Astrocyte (in vitro differentiated cells and primary cell): ENCODE measurements at regions not wholly inside any gene's neighbourhood (a gene's known extent, or its start where the extent isn't known, plus 50 kb on each side); places are given as distances from the start of the nearest gene placed in this dataset.

Experiments
- DNase-seq: peaks from one replicate; pipeline ENCODE4 v3.0.0-alpha.2; 2010; ENCODE audit warnings: low read depth
- FAIRE-seq: peaks from 2 replicates; lab custom pipeline; 2011; peaks lifted over from hg19 to GRCh38; lab: Jason Lieb, UNC
- H2AFZ ChIP-seq: 2 replicates; pipeline ENCODE4 v1.6.0; 2012; ENCODE audit warnings: low read depth, low read length, inconsistent platforms
- H3K27ac ChIP-seq: 2 replicates; pipeline ENCODE4 v1.5.1; 2011; ENCODE audit warnings: low read depth, low read length, inconsistent platforms
- H3K27me3 ChIP-seq: 2 replicates; pipeline ENCODE4 v1.6.0; 2011; ENCODE audit warnings: low read length, inconsistent platforms; ENCODE audit not compliant: insufficient read depth
- H3K36me3 ChIP-seq: 2 replicates; pipeline ENCODE4 v1.5.1; 2011; ENCODE audit warnings: low read length, inconsistent platforms; ENCODE audit not compliant: insufficient read depth
- H3K4me1 ChIP-seq: 2 replicates; pipeline ENCODE4 v1.5.1; 2011; ENCODE audit warnings: low read length, inconsistent platforms; ENCODE audit not compliant: insufficient read depth
- H3K4me2 ChIP-seq: 2 replicates; pipeline ENCODE4 v1.6.0; 2012; ENCODE audit warnings: low read length, inconsistent platforms
- H3K4me3 ChIP-seq: 2 replicates; pipeline ENCODE4 v1.5.1; 2011; ENCODE audit warnings: low read depth, mild to moderate bottlenecking, low read length, inconsistent platforms; ENCODE audit not compliant: insufficient read depth
- H3K79me2 ChIP-seq: 2 replicates; pipeline ENCODE4 v1.6.0; 2012; ENCODE audit warnings: mild to moderate bottlenecking, low read length, inconsistent platforms; ENCODE audit not compliant: insufficient read depth
- H3K9ac ChIP-seq: 2 replicates; pipeline ENCODE4 v1.6.0; 2012; ENCODE audit warnings: mild to moderate bottlenecking, low read length, inconsistent platforms
- H3K9me3 ChIP-seq: 2 replicates; pipeline ENCODE4 v1.5.1; 2012; ENCODE audit warnings: low read depth, mild to moderate bottlenecking, low read length, inconsistent platforms; ENCODE audit not compliant: insufficient read depth
- H4K20me1 ChIP-seq: 2 replicates; pipeline ENCODE4 v1.6.0; 2012; ENCODE audit warnings: low read length, inconsistent platforms; ENCODE audit not compliant: insufficient read depth
- H3K27ac Mint-ChIP-seq: one replicate; pipeline ENCODE4 v1.8.0; 2021; ENCODE audit warnings: mild to moderate bottlenecking, mixed read lengths; ENCODE audit not compliant: unreplicated experiment
- H3K27me3 Mint-ChIP-seq: one replicate; pipeline ENCODE4 v1.8.0; 2021; ENCODE audit warnings: low read depth, mixed read lengths; ENCODE audit not compliant: unreplicated experiment
- H3K36me3 Mint-ChIP-seq: one replicate; pipeline ENCODE4 v1.8.0; 2021; ENCODE audit warnings: low read depth, mixed read lengths; ENCODE audit not compliant: unreplicated experiment
- H3K4me1 Mint-ChIP-seq: one replicate; pipeline ENCODE4 v1.8.0; 2021; ENCODE audit warnings: low read depth, mixed read lengths; ENCODE audit not compliant: unreplicated experiment
- H3K4me3 Mint-ChIP-seq: one replicate; pipeline ENCODE4 v1.8.0; 2021; ENCODE audit warnings: mild to moderate bottlenecking, moderate library complexity, mixed read lengths; ENCODE audit not compliant: unreplicated experiment
- H3K9me3 Mint-ChIP-seq: one replicate; pipeline ENCODE4 v1.8.0; 2021; ENCODE audit warnings: mild to moderate bottlenecking, mixed read lengths; ENCODE audit not compliant: unreplicated experiment
- CTCF ChIP-seq: IDR thresholded peaks from 2 replicates; pipeline ENCODE4 v1.5.1; 2011; ENCODE audit warnings: low read depth, mild to moderate bottlenecking, inconsistent platforms, low read length, moderate library complexity; ENCODE audit not compliant: insufficient read depth
- EZH2 ChIP-seq: IDR thresholded peaks from 2 replicates; pipeline ENCODE4 v1.6.1; 2012; ENCODE audit warnings: mild to moderate bottlenecking, low read length, inconsistent platforms; ENCODE audit not compliant: insufficient read depth

DNA sequence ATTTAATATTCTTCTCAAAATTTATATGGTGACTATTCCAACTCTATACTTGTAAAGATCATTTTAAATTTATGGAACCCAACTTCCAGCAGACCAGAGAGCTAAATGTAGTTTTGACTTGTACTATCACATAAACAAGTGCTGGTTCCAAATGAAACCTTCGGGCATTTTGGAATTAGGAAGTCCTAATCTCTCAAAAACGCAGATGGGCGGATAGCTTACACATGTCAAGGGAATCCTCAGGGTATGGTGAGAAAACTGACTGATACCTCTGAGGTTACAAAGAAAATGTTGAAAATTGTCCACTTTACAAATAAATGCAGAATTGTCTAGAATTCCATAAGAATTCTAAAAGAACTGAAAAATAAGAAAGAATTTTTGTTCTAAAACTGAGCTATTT, 224.1 kb downstream of the SS18 start:
- no peaks in the 10 kb centered on the region for H3K9me3 ChIP-seq
- no peak for TF ChIP-seq EZH2
- no peak for TF ChIP-seq CTCF
- no peak for DNase-seq
- H2AFZ ChIP-seq = no peak overlapping the region
- no peaks in the 10 kb centered on the region for H3K27me3 ChIP-seq
- H3K27ac ChIP-seq = no peak overlapping the region
- no peak overlapping the region for H3K27ac Mint-ChIP-seq
- H3K4me1 Mint-ChIP-seq = no peaks in the 10 kb centered on the region
- no peak overlapping the region for H3K4me2 ChIP-seq
- no peaks in the 10 kb centered on the region for H3K36me3 Mint-ChIP-seq
- H3K4me3 ChIP-seq = no peak overlapping the region
- H3K9ac ChIP-seq = no peak overlapping the region
- H3K4me1 ChIP-seq = no peaks in the 10 kb centered on the region
- H3K79me2 ChIP-seq = no peaks in the 10 kb centered on the region
- H3K9me3 Mint-ChIP-seq = peaks cover 4% of the 10 kb centered on the region
- H3K27me3 Mint-ChIP-seq = peaks cover 11% of the 10 kb centered on the region
- no peaks in the 10 kb centered on the region for H4K20me1 ChIP-seq
- FAIRE-seq = no peak
- no peaks in the 10 kb centered on the region for H3K36me3 ChIP-seq
- no peak overlapping the region for H3K4me3 Mint-ChIP-seq

DNA sequence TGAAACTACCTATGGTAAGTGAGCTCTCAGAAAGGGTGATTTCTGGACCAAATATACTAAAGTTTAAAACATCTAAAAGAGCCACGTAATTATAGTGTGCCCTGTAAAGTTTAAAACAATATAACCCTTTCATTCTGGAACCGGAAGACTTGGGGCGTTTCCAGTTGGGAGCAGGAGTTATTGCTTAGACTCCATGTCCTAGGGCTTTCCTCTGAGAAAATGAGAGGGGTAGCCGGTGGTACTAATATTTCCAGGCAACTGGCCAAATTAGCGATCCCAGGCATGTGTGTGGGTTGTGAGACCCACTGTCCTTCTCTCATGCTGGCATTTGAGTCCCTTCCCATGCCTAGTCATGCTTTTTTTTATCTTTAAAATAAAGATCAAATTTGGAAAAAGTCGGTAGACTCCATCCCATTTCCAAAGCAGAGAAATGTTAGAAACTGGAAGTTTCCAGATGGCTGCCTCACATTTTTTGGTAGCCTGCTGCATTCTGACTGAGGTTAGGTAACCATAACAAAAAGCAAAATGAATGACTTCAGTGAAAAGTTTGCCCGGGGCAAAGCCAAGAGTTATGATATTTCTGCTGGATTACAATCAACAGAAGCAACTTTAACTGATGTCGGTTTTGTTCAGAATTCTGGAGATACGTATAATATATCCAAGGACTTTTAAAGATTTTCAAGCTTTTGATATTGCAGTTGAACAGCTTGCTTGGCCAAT, 227.4 kb downstream of the SS18 start:
- DNase-seq = no peak
- Histone ChIP-seq H2AFZ (no peak overlapping the region), H3K9me3 (no peaks in the 10 kb centered on the region), H4K20me1 (no peaks in the 10 kb centered on the region), H3K9ac (no peak overlapping the region), H3K36me3 (no peaks in the 10 kb centered on the region), H3K27ac (no peak overlapping the region), H3K4me1 (no peaks in the 10 kb centered on the region), H3K4me3 (no peak overlapping the region), H3K4me2 (no peak overlapping the region), H3K79me2 (no peaks in the 10 kb centered on the region), H3K27me3 (no peaks in the 10 kb centered on the region)
- TF ChIP-seq CTCF (no peak), EZH2 (no peak)
- Mint-ChIP-seq H3K27ac (no peak overlapping the region), H3K4me1 (no peaks in the 10 kb centered on the region), H3K9me3 (peaks cover 2% of the 10 kb centered on the region), H3K36me3 (no peaks in the 10 kb centered on the region), H3K27me3 (peaks cover 7% of the 10 kb centered on the region), H3K4me3 (no peak overlapping the region)
- no peak for FAIRE-seq

- DNase-seq (peak; percentile 9), FAIRE-seq (no peak)
- no peaks in the 10 kb centered on the region for H3K27me3 ChIP-seq
- no peaks in the 10 kb centered on the region for H3K9me3 Mint-ChIP-seq
- no peaks in the 10 kb centered on the region for H3K36me3 ChIP-seq
- TF ChIP-seq EZH2 (no peak), CTCF (no peak)
- no peak overlapping the region for H3K4me3 Mint-ChIP-seq
- H3K4me1 Mint-ChIP-seq = peaks cover 3% of the 10 kb centered on the region
- H3K4me2 ChIP-seq = no peak overlapping the region
- H4K20me1 ChIP-seq = no peaks in the 10 kb centered on the region
- H3K9ac ChIP-seq = no peak overlapping the region
- H3K79me2 ChIP-seq = no peaks in the 10 kb centered on the region
- no peak overlapping the region for H2AFZ ChIP-seq
- H3K36me3 Mint-ChIP-seq = no peaks in the 10 kb centered on the region
- H3K27ac ChIP-seq = no peak overlapping the region
- H3K27ac Mint-ChIP-seq = no peak overlapping the region
- no peak overlapping the region for H3K4me3 ChIP-seq
- no peaks in the 10 kb centered on the region for H3K4me1 ChIP-seq
- no peaks in the 10 kb centered on the region for H3K27me3 Mint-ChIP-seq
- no peaks in the 10 kb centered on the region for H3K9me3 ChIP-seq
These were observed 236.6 kb downstream of the SS18 start for GRCh38 chr18:25853691-25854433.
